Activated CD4-positive, alpha-beta T cell treated with anti-CD3 and anti-CD28 coated beads, Interleukin-2, amount 50 U/mL, for 4 hours (primary cell): ENCODE measurements at regions not wholly inside any gene's neighbourhood (a gene's known extent, or its start where the extent isn't known, plus 50 kb on each side); places are given as distances from the start of the nearest gene placed in this dataset.

Experiments
- DNase-seq, 2 experiments: peaks; one replicate each; pipeline ENCODE4 v3.0.0-alpha.2; 2020

- DNase-seq, result no peak
Observed at GRCh38 chr13:40083841-40084240, 428.4 kb downstream of the COG6 start.

- DNase-seq, result no peak
Observed at GRCh38 chr13:40084934-40085333, 429.5 kb downstream of the COG6 start.

- no peak for DNase-seq
Observed at GRCh38 chr13:40087091-40088002, 431.9 kb downstream of the COG6 start.

- no peak for DNase-seq
Observed at GRCh38 chr13:40094056-40094455, 438.6 kb downstream of the COG6 start.

- DNase-seq, result no peak
Observed at GRCh38 chr13:40095695-40096356, 440.4 kb downstream of the COG6 start.

GRCh38 chr13:40096357-40096901, 441.0 kb downstream of the COG6 start:
- DNase-seq, result peak; percentile 45

GRCh38 chr13:40098246-40098645, 442.8 kb downstream of the COG6 start:
- no peak for DNase-seq

- peak in 1 of 2 experiments; percentile 13 for DNase-seq
Observed at GRCh38 chr13:40101708-40102359, 446.4 kb downstream of the COG6 start.

- DNase-seq, result no peak
Observed at GRCh38 chr13:40102360-40102727, 446.9 kb downstream of the COG6 start.

GRCh38 chr13:40102854-40103253, 447.4 kb downstream of the COG6 start:
- DNase-seq, result peak; percentile 81 to 87

- no peak for DNase-seq
Observed at GRCh38 chr13:40103864-40104263, 448.4 kb downstream of the COG6 start.

- DNase-seq, result no peak
Observed at GRCh38 chr13:40105231-40105630, 449.8 kb downstream of the COG6 start.

GRCh38 chr13:40109351-40109844, 453.9 kb downstream of the COG6 start:
- no peak for DNase-seq

- DNase-seq, result no peak
Observed at GRCh38 chr13:40113643-40114304, 458.3 kb downstream of the COG6 start.

GRCh38 chr13:40114305-40114896, 458.9 kb downstream of the COG6 start:
- DNase-seq, result no peak

- no peak for DNase-seq
Observed at GRCh38 chr13:40115426-40115825, 460.0 kb downstream of the COG6 start.

GRCh38 chr13:40116008-40116407, 460.5 kb downstream of the COG6 start:
- DNase-seq, result peak in 1 of 2 experiments; percentile 17

- no peak for DNase-seq
Observed at GRCh38 chr13:40118337-40118736, 462.9 kb downstream of the COG6 start.

- DNase-seq, result no peak
Observed at GRCh38 chr13:40119852-40120251, 464.4 kb downstream of the COG6 start.

GRCh38 chr13:40120288-40120687, 464.8 kb downstream of the COG6 start:
- no peak for DNase-seq

GRCh38 chr13:40120781-40121180, 465.3 kb downstream of the COG6 start:
- DNase-seq, result no peak

GRCh38 chr13:40121722-40122121, 466.3 kb downstream of the COG6 start:
- DNase-seq, result no peak
